Motor neuron (in vitro differentiated cells): ENCODE measurements at regions not wholly inside any gene's neighbourhood (a gene's known extent, or its start where the extent isn't known, plus 50 kb on each side); places are given as distances from the start of the nearest gene placed in this dataset.
"Not testable (repeated sequence)": the region's sequence is repeated elsewhere in the genome, so short reads cannot be mapped to it uniquely, and the experiment has no call there.

Source experiments
- ATAC-seq, 8 experiments: fragments of 200-7000 bp; cut with Tn5 transposase; replicated peaks in 6 of 8; 2 replicates each; pipeline ENCODE4 v1.8.0; 2021; ENCODE audit warnings: mild to moderate bottlenecking in 8 of 8, moderate library complexity in 8 of 8
- H3K27ac ChIP-seq, 2 donors: fragments of 250-450 bp; sonication (Bioruptor Pico); 2 replicates each; pipeline ENCODE4 v1.9.0; 2021; ENCODE audit warnings: antibody characterized with exemption in 2 of 2, mild to moderate bottlenecking in 2 of 2, moderate library complexity in 1 of 2
- H3K4me1 ChIP-seq, 2 donors: fragments of 250-450 bp; sonication (Bioruptor Pico); replicated peaks in 1 of 2; 2 replicates each; pipeline ENCODE4 v1.6.1; 2021; ENCODE audit warnings: antibody characterized with exemption in 2 of 2, mild to moderate bottlenecking in 2 of 2, moderate library complexity in 1 of 2
- H3K4me3 ChIP-seq, 5 donors: fragments of 250-450 bp; sonication (Bioruptor Pico); 2 replicates each; pipeline ENCODE4 v1.9.0; 2021; ENCODE audit warnings: antibody characterized with exemption in 5 of 5, mild to moderate bottlenecking in 5 of 5, moderate library complexity in 4 of 5
- WGBS, 10 experiments: fragments of 450-650 bp; shearing (Covaris generic); methylation state at CpG; one replicate each; pipeline ENCODE4 v1.0.0; 2022; 5-methylcytosine and 5-hydroxymethylcytosine counted together
- in situ Hi-C, 9 experiments: fragments of 400-800 bp; cut with MboI; loops; one replicate each; pipeline ENCODE4 v1.15.0; 2021; ENCODE audit warnings: low sequenced_read_pairs in 9 of 9, low pct_unique_long_range_greater_than_20kb in 2 of 9; ENCODE audit not compliant: unreplicated experiment in 9 of 9

- peak in 3 of 8 experiments; percentile 84 to 95 (median 90) for ATAC-seq
- Histone ChIP-seq H3K27ac (no peak overlapping the region), H3K4me1 (no peaks in the 10 kb centered on the region), H3K4me3 (no peak overlapping the region)
- in situ Hi-C loops: no loop called here
- WGBS, 10 experiments: 6 to 95% (median 79%) methylated on average over 2 to 8 of the region's 8 CpGs
Measured at GRCh38 chr2:198873503-198874471, 584.0 kb downstream of the SATB2 start.

GRCh38 chr2:198863655-198864054 lies 594.1 kb downstream of the SATB2 start:
- WGBS, 10 experiments: 31 to 100% (median 77%) methylated on average over 2 to 5 of the region's 5 CpGs
- no peak for ATAC-seq
- no peak overlapping the region for H3K27ac ChIP-seq
- no peaks in the 10 kb centered on the region for H3K4me1 ChIP-seq
- in situ Hi-C loops: no loop called here
- no peak overlapping the region for H3K4me3 ChIP-seq

GRCh38 chr2:198861080-198861479 lies 596.7 kb downstream of the SATB2 start:
- no peak overlapping the region for H3K27ac ChIP-seq
- in situ Hi-C loops: no loop called here
- no peak for ATAC-seq
- H3K4me3 ChIP-seq: no peak overlapping the region
- WGBS, 10 experiments: 81 to 100% (median 95%) methylated on average over 2 of the region's 2 CpGs; no CpG with 5 or more reads in 2 of the 10 experiments
- no peaks in the 10 kb centered on the region for H3K4me1 ChIP-seq

- WGBS, 10 experiments: 7 to 80% (median 64%) methylated on average over 1 of the region's 1 CpG; no CpG with 5 or more reads in 1 of the 10 experiments
- ATAC-seq: no peak
- Histone ChIP-seq H3K4me3 (no peak overlapping the region), H3K4me1 (no peaks in the 10 kb centered on the region), H3K27ac (no peak overlapping the region)
- in situ Hi-C loops: no loop called here
Measured at GRCh38 chr2:198857246-198857645, 600.5 kb downstream of the SATB2 start.

GRCh38 chr2:198855746-198856145 lies 602.0 kb downstream of the SATB2 start:
- in situ Hi-C loops, H3K27ac ChIP-seq, H3K4me3 ChIP-seq, ATAC-seq, H3K4me1 ChIP-seq: not testable (repeated sequence)
- 24 to 100% (median 67%) methylated on average over 1 to 5 of the region's 6 CpGs; no CpG with 5 or more reads in 1 of the 10 experiments for WGBS, 10 experiments

GRCh38 chr2:198852248-198852647 lies 605.5 kb downstream of the SATB2 start:
- H3K4me3 ChIP-seq: no peak overlapping the region
- in situ Hi-C loops: no loop called here
- H3K27ac ChIP-seq: no peak overlapping the region
- no peak for ATAC-seq
- WGBS, 10 experiments: 28 to 100% (median 86%) methylated on average over 1 to 2 of the region's 2 CpGs; no CpG with 5 or more reads in 1 of the 10 experiments
- no peaks in the 10 kb centered on the region for H3K4me1 ChIP-seq

GRCh38 chr2:198825534-198825933 lies 632.2 kb downstream of the SATB2 start:
- H3K27ac ChIP-seq: no peak overlapping the region
- no peaks in the 10 kb centered on the region for H3K4me1 ChIP-seq
- in situ Hi-C loops: no loop called here
- ATAC-seq: no peak
- H3K4me3 ChIP-seq: no peak overlapping the region

GRCh38 chr2:198817536-198817935 lies 640.2 kb downstream of the SATB2 start:
- Histone ChIP-seq H3K4me1 (no peaks in the 10 kb centered on the region), H3K27ac (no peak overlapping the region), H3K4me3 (no peak overlapping the region)
- 0 to 100% (median 78%) methylated on average over 1 of the region's 1 CpG; no CpG with 5 or more reads in 1 of the 10 experiments for WGBS, 10 experiments
- no peak for ATAC-seq
- in situ Hi-C loops: no loop called here

- ATAC-seq: no peak
- WGBS, 10 experiments: 33 to 96% (median 86%) methylated on average over 1 to 4 of the region's 4 CpGs; no CpG with 5 or more reads in 1 of the 10 experiments
- H3K27ac ChIP-seq: no peak overlapping the region
- H3K4me1 ChIP-seq: no peaks in the 10 kb centered on the region
- no peak overlapping the region for H3K4me3 ChIP-seq
- in situ Hi-C loops: no loop called here
Measured at GRCh38 chr2:198815626-198816025, 642.1 kb downstream of the SATB2 start.

- H3K4me3 ChIP-seq: no peak overlapping the region
- in situ Hi-C loops: no loop called here
- ATAC-seq: no peak
- no peak overlapping the region for H3K27ac ChIP-seq
- peaks cover 0 to 7% of the 10 kb centered on the region in 2 donors for H3K4me1 ChIP-seq
- WGBS, 10 experiments: 21 to 95% (median 67%) methylated on average over 1 to 3 of the region's 3 CpGs
Measured at GRCh38 chr2:198811198-198811597, 646.5 kb downstream of the SATB2 start.

- in situ Hi-C loops: no loop called here
- H3K4me3 ChIP-seq: no peak overlapping the region
- ATAC-seq: no peak
- H3K4me1 ChIP-seq: peaks cover 0 to 7% of the 10 kb centered on the region in 2 donors
- 53 to 100% (median 97%) methylated on average over 1 to 3 of the region's 3 CpGs; no CpG with 5 or more reads in 2 of the 10 experiments for WGBS, 10 experiments
- H3K27ac ChIP-seq: no peak overlapping the region
Measured at GRCh38 chr2:198809976-198810375, 647.8 kb downstream of the SATB2 start.

GRCh38 chr2:198807131-198807530 lies 650.6 kb downstream of the SATB2 start:
- Histone ChIP-seq H3K4me1 (peaks cover 0 to 7% of the 10 kb centered on the region in 2 donors), H3K27ac (no peak overlapping the region), H3K4me3 (no peak overlapping the region)
- in situ Hi-C loops: no loop called here
- 60 to 100% (median 92%) methylated on average over 1 to 2 of the region's 2 CpGs; no CpG with 5 or more reads in 4 of the 10 experiments for WGBS, 10 experiments
- ATAC-seq: no peak

GRCh38 chr2:198795419-198795818 lies 662.3 kb downstream of the SATB2 start:
- 58 to 100% (median 90%) methylated on average over 1 to 2 of the region's 2 CpGs; no CpG with 5 or more reads in 1 of the 10 experiments for WGBS, 10 experiments
- Histone ChIP-seq H3K27ac (no peak overlapping the region), H3K4me1 (no peaks in the 10 kb centered on the region), H3K4me3 (no peak overlapping the region)
- in situ Hi-C loops: no loop called here
- ATAC-seq: no peak
